GM23338 (cell line): ENCODE measurements at regions not wholly inside any gene's neighbourhood (a gene's known extent, or its start where the extent isn't known, plus 50 kb on each side); places are given as distances from the start of the nearest gene placed in this dataset.

Source experiments
- CREB1 ChIP-seq: fragments of 250-450 bp; sonication (Bioruptor Pico); IDR thresholded peaks from 2 replicates; pipeline ENCODE4 v1.5.0; 2020; ENCODE audit warnings: low read depth, mild to moderate bottlenecking, moderate library complexity
- EZH2 ChIP-seq: fragments of 200-600 bp; sonication (generic); IDR thresholded peaks from one replicate; pipeline ENCODE4 v1.8.0; 2017; ENCODE audit warnings: antibody characterized with exemption, mild to moderate bottlenecking, low read depth; ENCODE audit not compliant: unreplicated experiment
- EZH2phosphoT487 ChIP-seq: fragments of 200-600 bp; sonication (generic); IDR thresholded peaks from one replicate; pipeline ENCODE4 v1.8.1; 2018; ENCODE audit warnings: antibody characterized with exemption; ENCODE audit not compliant: unreplicated experiment
- JUNB ChIP-seq: IDR thresholded peaks from one replicate; pipeline ENCODE4 v1.6.1; 2016; ENCODE audit warnings: antibody characterized with exemption; ENCODE audit not compliant: unreplicated experiment
- POLR2AphosphoS5 ChIP-seq: IDR thresholded peaks from 2 replicates; pipeline ENCODE4 v1.6.1; 2016; ENCODE audit warnings: antibody characterized with exemption, low read depth
- STAT1 ChIP-seq: IDR thresholded peaks from one replicate; pipeline ENCODE4 v1.6.1; 2016; ENCODE audit warnings: antibody characterized with exemption; ENCODE audit not compliant: unreplicated experiment
- TF ChIP-seq, protein P1 (sequence below): IDR thresholded peaks from 2 replicates; pipeline ENCODE4 v1.6.1; 2016; ENCODE audit warnings: antibody characterized with exemption
- TF ChIP-seq, protein P2 (sequence below), 2 experiments: fragments of 200-600 bp in 1 of 2; sonication (generic) in 1 of 2; conservative IDR thresholded peaks; 2 replicates each; pipeline versions ENCODE4 v1.5.1 to v1.6.1; 2016 to 2017; ENCODE audit warnings: antibody characterized with exemption in 2 of 2, low read depth in 2 of 2, mild to moderate bottlenecking in 2 of 2, moderate library complexity in 1 of 2
- TF ChIP-seq, protein P3 (sequence below): IDR thresholded peaks from one replicate; pipeline ENCODE4 v1.6.1; 2018; ENCODE audit warnings: antibody characterized with exemption; ENCODE audit not compliant: unreplicated experiment

DNA sequence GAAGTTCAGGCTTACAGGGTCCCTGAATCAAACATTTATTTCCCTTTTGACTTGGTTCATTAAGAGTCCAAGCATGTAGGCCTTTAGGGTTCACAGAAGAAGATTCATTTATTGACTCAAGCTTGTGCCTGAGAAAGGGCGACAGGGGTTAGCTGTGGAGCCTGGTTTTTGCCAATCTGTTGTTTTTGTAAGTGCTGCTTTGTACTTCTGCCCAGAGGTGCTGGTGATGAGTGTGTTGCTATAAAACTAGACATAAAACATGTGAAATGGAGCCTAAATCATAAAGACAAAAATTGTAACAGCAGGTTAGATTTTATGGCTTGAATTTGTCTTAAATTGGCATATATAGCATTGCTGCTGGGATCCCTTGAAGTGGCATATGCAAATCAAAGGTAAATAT is 308.3 kb upstream of the UBE2E2 start:
- TF ChIP-seq, protein P1, sequence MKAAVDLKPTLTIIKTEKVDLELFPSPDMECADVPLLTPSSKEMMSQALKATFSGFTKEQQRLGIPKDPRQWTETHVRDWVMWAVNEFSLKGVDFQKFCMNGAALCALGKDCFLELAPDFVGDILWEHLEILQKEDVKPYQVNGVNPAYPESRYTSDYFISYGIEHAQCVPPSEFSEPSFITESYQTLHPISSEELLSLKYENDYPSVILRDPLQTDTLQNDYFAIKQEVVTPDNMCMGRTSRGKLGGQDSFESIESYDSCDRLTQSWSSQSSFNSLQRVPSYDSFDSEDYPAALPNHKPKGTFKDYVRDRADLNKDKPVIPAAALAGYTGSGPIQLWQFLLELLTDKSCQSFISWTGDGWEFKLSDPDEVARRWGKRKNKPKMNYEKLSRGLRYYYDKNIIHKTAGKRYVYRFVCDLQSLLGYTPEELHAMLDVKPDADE = no peak
- TF ChIP-seq, protein P2, sequence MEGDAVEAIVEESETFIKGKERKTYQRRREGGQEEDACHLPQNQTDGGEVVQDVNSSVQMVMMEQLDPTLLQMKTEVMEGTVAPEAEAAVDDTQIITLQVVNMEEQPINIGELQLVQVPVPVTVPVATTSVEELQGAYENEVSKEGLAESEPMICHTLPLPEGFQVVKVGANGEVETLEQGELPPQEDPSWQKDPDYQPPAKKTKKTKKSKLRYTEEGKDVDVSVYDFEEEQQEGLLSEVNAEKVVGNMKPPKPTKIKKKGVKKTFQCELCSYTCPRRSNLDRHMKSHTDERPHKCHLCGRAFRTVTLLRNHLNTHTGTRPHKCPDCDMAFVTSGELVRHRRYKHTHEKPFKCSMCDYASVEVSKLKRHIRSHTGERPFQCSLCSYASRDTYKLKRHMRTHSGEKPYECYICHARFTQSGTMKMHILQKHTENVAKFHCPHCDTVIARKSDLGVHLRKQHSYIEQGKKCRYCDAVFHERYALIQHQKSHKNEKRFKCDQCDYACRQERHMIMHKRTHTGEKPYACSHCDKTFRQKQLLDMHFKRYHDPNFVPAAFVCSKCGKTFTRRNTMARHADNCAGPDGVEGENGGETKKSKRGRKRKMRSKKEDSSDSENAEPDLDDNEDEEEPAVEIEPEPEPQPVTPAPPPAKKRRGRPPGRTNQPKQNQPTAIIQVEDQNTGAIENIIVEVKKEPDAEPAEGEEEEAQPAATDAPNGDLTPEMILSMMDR (conservative IDR thresholded peaks at IDR 0.05; ENCODE audit: low read depth in 2 of 2) = no peak
- TF ChIP-seq POLR2AphosphoS5 (no peak), EZH2 (no peak), CREB1 (CRISPR knock-in tag) (no peak), EZH2phosphoT487 (no peak), STAT1 (no peak), JUNB (no peak)
- TF ChIP-seq, protein P3, sequence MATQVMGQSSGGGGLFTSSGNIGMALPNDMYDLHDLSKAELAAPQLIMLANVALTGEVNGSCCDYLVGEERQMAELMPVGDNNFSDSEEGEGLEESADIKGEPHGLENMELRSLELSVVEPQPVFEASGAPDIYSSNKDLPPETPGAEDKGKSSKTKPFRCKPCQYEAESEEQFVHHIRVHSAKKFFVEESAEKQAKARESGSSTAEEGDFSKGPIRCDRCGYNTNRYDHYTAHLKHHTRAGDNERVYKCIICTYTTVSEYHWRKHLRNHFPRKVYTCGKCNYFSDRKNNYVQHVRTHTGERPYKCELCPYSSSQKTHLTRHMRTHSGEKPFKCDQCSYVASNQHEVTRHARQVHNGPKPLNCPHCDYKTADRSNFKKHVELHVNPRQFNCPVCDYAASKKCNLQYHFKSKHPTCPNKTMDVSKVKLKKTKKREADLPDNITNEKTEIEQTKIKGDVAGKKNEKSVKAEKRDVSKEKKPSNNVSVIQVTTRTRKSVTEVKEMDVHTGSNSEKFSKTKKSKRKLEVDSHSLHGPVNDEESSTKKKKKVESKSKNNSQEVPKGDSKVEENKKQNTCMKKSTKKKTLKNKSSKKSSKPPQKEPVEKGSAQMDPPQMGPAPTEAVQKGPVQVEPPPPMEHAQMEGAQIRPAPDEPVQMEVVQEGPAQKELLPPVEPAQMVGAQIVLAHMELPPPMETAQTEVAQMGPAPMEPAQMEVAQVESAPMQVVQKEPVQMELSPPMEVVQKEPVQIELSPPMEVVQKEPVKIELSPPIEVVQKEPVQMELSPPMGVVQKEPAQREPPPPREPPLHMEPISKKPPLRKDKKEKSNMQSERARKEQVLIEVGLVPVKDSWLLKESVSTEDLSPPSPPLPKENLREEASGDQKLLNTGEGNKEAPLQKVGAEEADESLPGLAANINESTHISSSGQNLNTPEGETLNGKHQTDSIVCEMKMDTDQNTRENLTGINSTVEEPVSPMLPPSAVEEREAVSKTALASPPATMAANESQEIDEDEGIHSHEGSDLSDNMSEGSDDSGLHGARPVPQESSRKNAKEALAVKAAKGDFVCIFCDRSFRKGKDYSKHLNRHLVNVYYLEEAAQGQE = no peak
